ENCODE measurements at regions not wholly inside any gene's neighbourhood (a gene's known extent, or its start where the extent isn't known, plus 50 kb on each side); places are given as distances from the start of the nearest gene placed in this dataset.

- Histone ChIP-seq H3K9ac (ENCODE audit: low read depth, low read length) (no peak overlapping the region), H3K36me3 (ENCODE audit: insufficient read depth, low read length) (no peaks in the 10 kb centered on the region), H3K9me3 (ENCODE audit: control insufficient read depth, insufficient read depth, low read length) (no peaks in the 10 kb centered on the region), H3K4me1 (ENCODE audit: insufficient read depth, low read length) (no peaks in the 10 kb centered on the region)
Measured at GRCh38 chr5:99694884-99695283, 766.1 kb upstream of the CHD1 start.

- H3K9me3 ChIP-seq (ENCODE audit: control insufficient read depth, insufficient read depth, low read length), result no peaks in the 10 kb centered on the region
- no peaks in the 10 kb centered on the region for H3K4me1 ChIP-seq (ENCODE audit: insufficient read depth, low read length)
- no peak overlapping the region for H3K9ac ChIP-seq (ENCODE audit: low read depth, low read length)
- H3K36me3 ChIP-seq (ENCODE audit: insufficient read depth, low read length), result no peaks in the 10 kb centered on the region
Measured at GRCh38 chr5:99686538-99686937, 757.7 kb upstream of the CHD1 start.

- peaks cover 6% of the 10 kb centered on the region for H3K4me1 ChIP-seq (ENCODE audit: insufficient read depth, low read length)
- H3K36me3 ChIP-seq (ENCODE audit: insufficient read depth, low read length), result no peaks in the 10 kb centered on the region
- no peak overlapping the region for H3K9ac ChIP-seq (ENCODE audit: low read depth, low read length)
- H3K9me3 ChIP-seq (ENCODE audit: control insufficient read depth, insufficient read depth, low read length), result no peaks in the 10 kb centered on the region
Measured at GRCh38 chr5:99675974-99676373, 747.2 kb upstream of the CHD1 start.

- H3K9me3 ChIP-seq (ENCODE audit: control insufficient read depth, insufficient read depth, low read length), result no peaks in the 10 kb centered on the region
- peaks cover 6% of the 10 kb centered on the region for H3K4me1 ChIP-seq (ENCODE audit: insufficient read depth, low read length)
- H3K9ac ChIP-seq (ENCODE audit: low read depth, low read length), result no peak overlapping the region
- no peaks in the 10 kb centered on the region for H3K36me3 ChIP-seq (ENCODE audit: insufficient read depth, low read length)
Measured at GRCh38 chr5:99674101-99674500, 745.3 kb upstream of the CHD1 start.

- Histone ChIP-seq H3K36me3 (ENCODE audit: insufficient read depth, low read length) (no peaks in the 10 kb centered on the region), H3K9me3 (ENCODE audit: control insufficient read depth, insufficient read depth, low read length) (no peaks in the 10 kb centered on the region; the same call in 1 of the 2 replicates)
Measured at GRCh38 chr5:99664972-99665371, 736.2 kb upstream of the CHD1 start.

GRCh38 chr5:99651298-99651697, 722.5 kb upstream of the CHD1 start:
- no peaks in the 10 kb centered on the region for H3K36me3 ChIP-seq (ENCODE audit: insufficient read depth, low read length)
- no peak overlapping the region for H3K9ac ChIP-seq (ENCODE audit: low read depth, low read length)
- no peaks in the 10 kb centered on the region for H3K9me3 ChIP-seq (ENCODE audit: control insufficient read depth, insufficient read depth, low read length)
- no peaks in the 10 kb centered on the region for H3K4me1 ChIP-seq (ENCODE audit: insufficient read depth, low read length)

More at GRCh38 chr5:99664972-99665371, 736.2 kb upstream of the CHD1 start:
- no peak overlapping the region for H3K9ac ChIP-seq (ENCODE audit: low read depth, low read length)
- H3K4me1 ChIP-seq (ENCODE audit: insufficient read depth, low read length), result no peaks in the 10 kb centered on the region

- Histone ChIP-seq H3K9ac (ENCODE audit: low read depth, low read length) (no peak overlapping the region), H3K4me1 (ENCODE audit: insufficient read depth, low read length) (no peaks in the 10 kb centered on the region), H3K36me3 (ENCODE audit: insufficient read depth, low read length) (no peaks in the 10 kb centered on the region), H3K9me3 (ENCODE audit: control insufficient read depth, insufficient read depth, low read length) (no peaks in the 10 kb centered on the region)
Measured at GRCh38 chr5:99646011-99646647, 717.3 kb upstream of the CHD1 start.

- no peaks in the 10 kb centered on the region for H3K9me3 ChIP-seq (ENCODE audit: control insufficient read depth, insufficient read depth, low read length)
- H3K36me3 ChIP-seq (ENCODE audit: insufficient read depth, low read length), result no peaks in the 10 kb centered on the region
- H3K4me1 ChIP-seq (ENCODE audit: insufficient read depth, low read length), result no peaks in the 10 kb centered on the region
- no peak overlapping the region for H3K9ac ChIP-seq (ENCODE audit: low read depth, low read length)
Measured at GRCh38 chr5:99644822-99645221, 716.0 kb upstream of the CHD1 start.

GRCh38 chr5:99640646-99641045, 711.8 kb upstream of the CHD1 start:
- H3K36me3 ChIP-seq (ENCODE audit: insufficient read depth, low read length), result no peaks in the 10 kb centered on the region
- no peak overlapping the region for H3K9ac ChIP-seq (ENCODE audit: low read depth, low read length)

GRCh38 chr5:99639905-99640304, 711.1 kb upstream of the CHD1 start:
- no peaks in the 10 kb centered on the region for H3K36me3 ChIP-seq (ENCODE audit: insufficient read depth, low read length)
- no peaks in the 10 kb centered on the region for H3K4me1 ChIP-seq (ENCODE audit: insufficient read depth, low read length)
- H3K9me3 ChIP-seq (ENCODE audit: control insufficient read depth, insufficient read depth, low read length), result no peaks in the 10 kb centered on the region
- H3K9ac ChIP-seq (ENCODE audit: low read depth, low read length), result no peak overlapping the region

More at GRCh38 chr5:99640646-99641045, 711.8 kb upstream of the CHD1 start:
- no peaks in the 10 kb centered on the region for H3K4me1 ChIP-seq (ENCODE audit: insufficient read depth, low read length)
- no peaks in the 10 kb centered on the region for H3K9me3 ChIP-seq (ENCODE audit: control insufficient read depth, insufficient read depth, low read length)

- H3K4me1 ChIP-seq (ENCODE audit: insufficient read depth, low read length), result no peaks in the 10 kb centered on the region
- no peaks in the 10 kb centered on the region for H3K9me3 ChIP-seq (ENCODE audit: control insufficient read depth, insufficient read depth, low read length)
- no peaks in the 10 kb centered on the region for H3K36me3 ChIP-seq (ENCODE audit: insufficient read depth, low read length)
- H3K9ac ChIP-seq (ENCODE audit: low read depth, low read length), result no peak overlapping the region
Measured at GRCh38 chr5:99636663-99637062, 707.9 kb upstream of the CHD1 start.

- H3K9ac ChIP-seq (ENCODE audit: low read depth, low read length), result no peak overlapping the region
- no peaks in the 10 kb centered on the region for H3K9me3 ChIP-seq (ENCODE audit: control insufficient read depth, insufficient read depth, low read length)
Measured at GRCh38 chr5:99621772-99622681, 693.2 kb upstream of the CHD1 start.

GRCh38 chr5:99617335-99617734, 688.5 kb upstream of the CHD1 start:
- no peak overlapping the region for H3K9ac ChIP-seq (ENCODE audit: low read depth, low read length)
- no peaks in the 10 kb centered on the region for H3K36me3 ChIP-seq (ENCODE audit: insufficient read depth, low read length)
- no peaks in the 10 kb centered on the region for H3K4me1 ChIP-seq (ENCODE audit: insufficient read depth, low read length)
- no peaks in the 10 kb centered on the region for H3K9me3 ChIP-seq (ENCODE audit: control insufficient read depth, insufficient read depth, low read length)

More at GRCh38 chr5:99621772-99622681, 693.2 kb upstream of the CHD1 start:
- Histone ChIP-seq H3K4me1 (ENCODE audit: insufficient read depth, low read length) (no peaks in the 10 kb centered on the region), H3K36me3 (ENCODE audit: insufficient read depth, low read length) (no peaks in the 10 kb centered on the region)

- Histone ChIP-seq H3K9me3 (ENCODE audit: control insufficient read depth, insufficient read depth, low read length) (no peaks in the 10 kb centered on the region), H3K9ac (ENCODE audit: low read depth, low read length) (no peak overlapping the region), H3K4me1 (ENCODE audit: insufficient read depth, low read length) (no peaks in the 10 kb centered on the region), H3K36me3 (ENCODE audit: insufficient read depth, low read length) (no peaks in the 10 kb centered on the region)
Measured at GRCh38 chr5:99614888-99615287, 686.1 kb upstream of the CHD1 start.

- Histone ChIP-seq H3K9me3 (ENCODE audit: control insufficient read depth, insufficient read depth, low read length) (no peaks in the 10 kb centered on the region), H3K36me3 (ENCODE audit: insufficient read depth, low read length) (no peaks in the 10 kb centered on the region), H3K9ac (ENCODE audit: low read depth, low read length) (no peak overlapping the region), H3K4me1 (ENCODE audit: insufficient read depth, low read length) (no peaks in the 10 kb centered on the region)
Measured at GRCh38 chr5:99607124-99607523, 678.3 kb upstream of the CHD1 start.

All from ES-I3 (cell line).